Osteoblast (primary cell): ENCODE measurements at regions not wholly inside any gene's neighbourhood (a gene's known extent, or its start where the extent isn't known, plus 50 kb on each side); places are given as distances from the start of the nearest gene placed in this dataset.
"Not testable (repeated sequence)": the region's sequence is repeated elsewhere in the genome, so short reads cannot be mapped to it uniquely, and the experiment has no call there.

Experiments used
- DNase-seq: peaks from one replicate; pipeline ENCODE4 v3.0.0; 2011; ENCODE audit warnings: low spot score, mixed read lengths; ENCODE audit not compliant: insufficient read length; ENCODE audit errors: missing footprints
- H2AFZ ChIP-seq: 2 replicates; pipeline ENCODE4 v1.6.0; 2011; ENCODE audit warnings: mild to moderate bottlenecking, low read length
- H3K27ac ChIP-seq: 2 replicates; pipeline ENCODE4 v1.5.1; 2011; ENCODE audit warnings: mild to moderate bottlenecking, low read depth, low read length, moderate library complexity
- H3K27me3 ChIP-seq: 2 replicates; pipeline ENCODE4 v1.6.0; 2012; ENCODE audit warnings: mild to moderate bottlenecking, control low read depth, inconsistent platforms, low read length, moderate library complexity; ENCODE audit not compliant: insufficient read depth
- H3K36me3 ChIP-seq: 2 replicates; pipeline ENCODE4 v1.5.1; 2011; ENCODE audit warnings: mild to moderate bottlenecking, low read length, control low read depth, moderate library complexity; ENCODE audit not compliant: insufficient read depth
- H3K4me1 ChIP-seq: 2 replicates; pipeline ENCODE4 v1.5.1; 2011; ENCODE audit warnings: mild to moderate bottlenecking, low read length, control low read depth, moderate library complexity; ENCODE audit not compliant: insufficient read depth
- H3K4me2 ChIP-seq: 2 replicates; pipeline ENCODE4 v1.6.0; 2011; ENCODE audit warnings: mild to moderate bottlenecking, low read length; ENCODE audit not compliant: insufficient read depth
- H3K4me3 ChIP-seq: fragments of 200-600 bp; sonication (generic); 3 replicates; pipeline ENCODE4 v1.5.1; 2012; ENCODE audit warnings: mild to moderate bottlenecking, low read length, inconsistent platforms; ENCODE audit not compliant: insufficient read depth
- H3K79me2 ChIP-seq: 2 replicates; pipeline ENCODE4 v1.6.0; 2012; ENCODE audit warnings: mild to moderate bottlenecking, low read length, control low read depth, inconsistent platforms; ENCODE audit not compliant: insufficient read depth
- H3K9me3 ChIP-seq: 2 replicates; pipeline ENCODE4 v1.5.1; 2011; ENCODE audit warnings: low read depth, low read length, control low read depth
- H4K20me1 ChIP-seq: 2 replicates; pipeline ENCODE4 v1.6.0; 2012; ENCODE audit warnings: mild to moderate bottlenecking, low read length, control low read depth; ENCODE audit not compliant: insufficient read depth
- TF ChIP-seq, protein P1 (sequence below): IDR thresholded peaks from 2 replicates; pipeline ENCODE4 v1.5.1; 2011; ENCODE audit warnings: mild to moderate bottlenecking, low read depth, low read length, moderate library complexity; ENCODE audit errors: extremely low read depth

- Histone ChIP-seq H3K4me3 (no peak overlapping the region), H3K36me3 (no peaks in the 10 kb centered on the region), H3K27me3 (no peaks in the 10 kb centered on the region), H2AFZ (no peak overlapping the region), H3K27ac (no peak overlapping the region), H4K20me1 (no peaks in the 10 kb centered on the region), H3K9me3 (peaks cover 4% of the 10 kb centered on the region), H3K79me2 (no peaks in the 10 kb centered on the region), H3K4me1 (no peaks in the 10 kb centered on the region), H3K4me2 (no peak overlapping the region)
- no peak for DNase-seq
- TF ChIP-seq, protein P1, sequence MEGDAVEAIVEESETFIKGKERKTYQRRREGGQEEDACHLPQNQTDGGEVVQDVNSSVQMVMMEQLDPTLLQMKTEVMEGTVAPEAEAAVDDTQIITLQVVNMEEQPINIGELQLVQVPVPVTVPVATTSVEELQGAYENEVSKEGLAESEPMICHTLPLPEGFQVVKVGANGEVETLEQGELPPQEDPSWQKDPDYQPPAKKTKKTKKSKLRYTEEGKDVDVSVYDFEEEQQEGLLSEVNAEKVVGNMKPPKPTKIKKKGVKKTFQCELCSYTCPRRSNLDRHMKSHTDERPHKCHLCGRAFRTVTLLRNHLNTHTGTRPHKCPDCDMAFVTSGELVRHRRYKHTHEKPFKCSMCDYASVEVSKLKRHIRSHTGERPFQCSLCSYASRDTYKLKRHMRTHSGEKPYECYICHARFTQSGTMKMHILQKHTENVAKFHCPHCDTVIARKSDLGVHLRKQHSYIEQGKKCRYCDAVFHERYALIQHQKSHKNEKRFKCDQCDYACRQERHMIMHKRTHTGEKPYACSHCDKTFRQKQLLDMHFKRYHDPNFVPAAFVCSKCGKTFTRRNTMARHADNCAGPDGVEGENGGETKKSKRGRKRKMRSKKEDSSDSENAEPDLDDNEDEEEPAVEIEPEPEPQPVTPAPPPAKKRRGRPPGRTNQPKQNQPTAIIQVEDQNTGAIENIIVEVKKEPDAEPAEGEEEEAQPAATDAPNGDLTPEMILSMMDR = no peak
Observed at GRCh38 chr18:51503351-51503750, 305.9 kb upstream of the MEX3C start.

DNA sequence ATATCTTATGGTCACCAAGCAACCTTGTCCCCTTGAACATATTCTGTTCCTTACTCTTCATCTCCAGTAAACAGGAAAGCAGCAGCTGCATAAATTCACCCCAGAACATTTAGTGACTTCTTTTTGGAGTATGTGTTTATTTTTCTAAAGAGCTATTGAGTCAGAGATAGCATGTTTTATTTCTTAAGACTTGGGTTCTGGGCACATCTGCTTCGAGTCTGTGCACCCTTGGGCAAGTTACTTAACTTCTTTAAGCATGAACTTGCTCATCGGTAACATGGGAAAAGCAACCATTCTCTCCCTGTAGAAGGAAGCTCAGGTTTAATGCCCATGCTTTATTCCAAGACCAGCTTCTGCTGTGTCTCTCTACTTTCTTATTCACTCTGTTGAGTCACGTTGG, 309.3 kb upstream of the MEX3C start:
- no peak for DNase-seq
- Histone ChIP-seq H3K27ac (no peak overlapping the region), H3K4me3 (no peak overlapping the region), H3K27me3 (no peaks in the 10 kb centered on the region), H4K20me1 (no peaks in the 10 kb centered on the region), H3K4me2 (no peak overlapping the region), H3K9me3 (no peaks in the 10 kb centered on the region), H3K4me1 (no peaks in the 10 kb centered on the region), H3K36me3 (no peaks in the 10 kb centered on the region), H3K79me2 (no peaks in the 10 kb centered on the region), H2AFZ (no peak overlapping the region)
- TF ChIP-seq, protein P1 = no peak

GRCh38 chr18:51508410-51508809, 310.9 kb upstream of the MEX3C start:
- H2AFZ ChIP-seq, H4K20me1 ChIP-seq, DNase-seq, H3K4me1 ChIP-seq, H3K4me2 ChIP-seq, H3K9me3 ChIP-seq, H3K4me3 ChIP-seq, H3K27me3 ChIP-seq, H3K36me3 ChIP-seq, H3K27ac ChIP-seq, H3K79me2 ChIP-seq: not testable (repeated sequence)

DNA sequence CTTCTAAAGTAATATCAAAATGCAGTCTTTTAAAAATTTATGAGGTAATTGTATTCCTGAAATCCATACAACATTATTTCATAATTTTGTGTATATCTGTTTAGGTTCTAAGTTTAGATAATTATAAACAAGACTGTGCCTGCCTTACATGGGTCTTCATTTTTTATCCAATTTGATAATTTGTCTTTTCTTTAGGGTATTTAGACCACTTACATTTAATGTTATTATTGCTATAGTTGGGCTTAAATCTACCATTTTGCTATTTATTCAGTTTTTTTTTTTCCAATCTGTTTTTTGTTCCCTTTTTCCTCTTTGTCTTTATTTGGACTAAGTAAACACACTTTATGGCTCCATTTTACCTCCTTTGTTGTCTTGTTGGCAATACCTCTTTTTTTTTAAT, 312.5 kb upstream of the MEX3C start:
- DNase-seq = no peak
- Histone ChIP-seq H3K4me3 (no peak overlapping the region), H3K4me1 (no peaks in the 10 kb centered on the region), H3K27ac (no peak overlapping the region), H3K4me2 (no peak overlapping the region), H2AFZ (no peak overlapping the region), H3K36me3 (no peaks in the 10 kb centered on the region), H3K9me3 (peaks cover 5% of the 10 kb centered on the region), H3K79me2 (no peaks in the 10 kb centered on the region), H3K27me3 (no peaks in the 10 kb centered on the region), H4K20me1 (no peaks in the 10 kb centered on the region)
- TF ChIP-seq, protein P1 = no peak
